ENCODE measurements at regions not wholly inside any gene's neighbourhood (a gene's known extent, or its start where the extent isn't known, plus 50 kb on each side); places are given as distances from the start of the nearest gene placed in this dataset.
A peak's percentile ranks its signal among the peaks of the same experiment; 100 is the strongest.

- H3K27me3 ChIP-seq = no peaks in the 10 kb centered on the region
- no peaks in the 10 kb centered on the region for H3K36me3 ChIP-seq
- no peak overlapping the region for H3K4me3 ChIP-seq
- DNase-seq = no peak
- intact Hi-C loops (cut with DNase I) = no loop called here
- no peak for TF ChIP-seq POLR2A (IDR thresholded peaks at IDR 0.05)
- no peak for TF ChIP-seq CTCF (IDR thresholded peaks at IDR 0.05)
- peaks cover 0 to 5% (median 0%) of the 10 kb centered on the region in 3 donors for H3K9me3 ChIP-seq
- WGBS, 2 donors = 43 to 100% methylated on average over 1 of the region's 1 CpG
- H3K4me1 ChIP-seq = no peaks in the 10 kb centered on the region
- no peak overlapping the region for H3K27ac ChIP-seq
Measured at GRCh38 chr11:97136067-97136466, 746.3 kb downstream of the JRKL start.

- 50 to 61% methylated on average over 2 of the region's 2 CpGs for WGBS, 2 donors
- Histone ChIP-seq H3K27me3 (no peaks in the 10 kb centered on the region), H3K36me3 (no peaks in the 10 kb centered on the region), H3K4me3 (no peak overlapping the region), H3K4me1 (no peaks in the 10 kb centered on the region), H3K27ac (no peak overlapping the region), H3K9me3 (peaks cover 0 to 6% (median 0%) of the 10 kb centered on the region in 3 donors)
- TF ChIP-seq POLR2A (IDR thresholded peaks at IDR 0.05) = no peak
- peak in 1 of 6 experiments; percentile 13 for TF ChIP-seq CTCF (IDR thresholded peaks at IDR 0.05)
- DNase-seq = no peak
- intact Hi-C loops (cut with DNase I) = no loop called here
Measured at GRCh38 chr11:97140885-97141494, 751.2 kb downstream of the JRKL start.

- Histone ChIP-seq H3K27ac (no peak overlapping the region), H3K4me1 (no peaks in the 10 kb centered on the region), H3K9me3 (peaks cover 0 to 6% (median 0%) of the 10 kb centered on the region in 3 donors), H3K4me3 (no peak overlapping the region), H3K36me3 (no peaks in the 10 kb centered on the region), H3K27me3 (no peaks in the 10 kb centered on the region)
- intact Hi-C loops (cut with DNase I) = no loop called here
- TF ChIP-seq POLR2A (IDR thresholded peaks at IDR 0.05) (no peak), CTCF (IDR thresholded peaks at IDR 0.05) (no peak)
- 77 to 82% methylated on average over 1 of the region's 1 CpG for WGBS, 2 donors
- no peak for DNase-seq
Measured at GRCh38 chr11:97143463-97143862, 753.6 kb downstream of the JRKL start.

GRCh38 chr11:97149741-97150140, 759.9 kb downstream of the JRKL start:
- WGBS, 2 donors = 50 to 74% methylated on average over 2 of the region's 2 CpGs
- intact Hi-C loops (cut with DNase I) = no loop called here

More at GRCh38 chr11:97149741-97150140, 759.9 kb downstream of the JRKL start:
- Histone ChIP-seq H3K4me1 (no peaks in the 10 kb centered on the region), H3K36me3 (no peaks in the 10 kb centered on the region), H3K27ac (no peak overlapping the region), H3K4me3 (no peak overlapping the region), H3K9me3 (no peaks in the 10 kb centered on the region), H3K27me3 (no peaks in the 10 kb centered on the region)
- TF ChIP-seq CTCF (IDR thresholded peaks at IDR 0.05) (no peak), POLR2A (IDR thresholded peaks at IDR 0.05) (no peak)
- DNase-seq = no peak

Data from esophagus squamous epithelium (tissue), 5 donors.